GM12864 (cell line): ENCODE measurements at regions not wholly inside any gene's neighbourhood (a gene's known extent, or its start where the extent isn't known, plus 50 kb on each side); places are given as distances from the start of the nearest gene placed in this dataset.

Experiments
- DNase-seq: peaks from one replicate; pipeline ENCODE4 v3.0.0-alpha.2; 2011; ENCODE audit warnings: low read depth
- H3K4me3 ChIP-seq: 2 replicates; pipeline ENCODE4 v1.5.1; 2011; ENCODE audit warnings: mild to moderate bottlenecking, low read depth, low read length, control low read depth
- TF ChIP-seq, protein P1 (sequence below): IDR thresholded peaks from 2 replicates; pipeline ENCODE4 v1.5.1; 2011; ENCODE audit warnings: low read depth, mild to moderate bottlenecking, moderate library complexity, low read length, control low read depth, inconsistent platforms; ENCODE audit errors: missing control alignments

- H3K4me3 ChIP-seq: no peak overlapping the region
- no peak for DNase-seq
- TF ChIP-seq, protein P1, sequence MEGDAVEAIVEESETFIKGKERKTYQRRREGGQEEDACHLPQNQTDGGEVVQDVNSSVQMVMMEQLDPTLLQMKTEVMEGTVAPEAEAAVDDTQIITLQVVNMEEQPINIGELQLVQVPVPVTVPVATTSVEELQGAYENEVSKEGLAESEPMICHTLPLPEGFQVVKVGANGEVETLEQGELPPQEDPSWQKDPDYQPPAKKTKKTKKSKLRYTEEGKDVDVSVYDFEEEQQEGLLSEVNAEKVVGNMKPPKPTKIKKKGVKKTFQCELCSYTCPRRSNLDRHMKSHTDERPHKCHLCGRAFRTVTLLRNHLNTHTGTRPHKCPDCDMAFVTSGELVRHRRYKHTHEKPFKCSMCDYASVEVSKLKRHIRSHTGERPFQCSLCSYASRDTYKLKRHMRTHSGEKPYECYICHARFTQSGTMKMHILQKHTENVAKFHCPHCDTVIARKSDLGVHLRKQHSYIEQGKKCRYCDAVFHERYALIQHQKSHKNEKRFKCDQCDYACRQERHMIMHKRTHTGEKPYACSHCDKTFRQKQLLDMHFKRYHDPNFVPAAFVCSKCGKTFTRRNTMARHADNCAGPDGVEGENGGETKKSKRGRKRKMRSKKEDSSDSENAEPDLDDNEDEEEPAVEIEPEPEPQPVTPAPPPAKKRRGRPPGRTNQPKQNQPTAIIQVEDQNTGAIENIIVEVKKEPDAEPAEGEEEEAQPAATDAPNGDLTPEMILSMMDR: no peak
Measured at GRCh38 chr2:188189356-188189755, 102.3 kb upstream of the GULP1 start.

- TF ChIP-seq, protein P1: no peak
- DNase-seq: no peak
Measured at GRCh38 chr2:188193230-188193629, 98.4 kb upstream of the GULP1 start.

DNA sequence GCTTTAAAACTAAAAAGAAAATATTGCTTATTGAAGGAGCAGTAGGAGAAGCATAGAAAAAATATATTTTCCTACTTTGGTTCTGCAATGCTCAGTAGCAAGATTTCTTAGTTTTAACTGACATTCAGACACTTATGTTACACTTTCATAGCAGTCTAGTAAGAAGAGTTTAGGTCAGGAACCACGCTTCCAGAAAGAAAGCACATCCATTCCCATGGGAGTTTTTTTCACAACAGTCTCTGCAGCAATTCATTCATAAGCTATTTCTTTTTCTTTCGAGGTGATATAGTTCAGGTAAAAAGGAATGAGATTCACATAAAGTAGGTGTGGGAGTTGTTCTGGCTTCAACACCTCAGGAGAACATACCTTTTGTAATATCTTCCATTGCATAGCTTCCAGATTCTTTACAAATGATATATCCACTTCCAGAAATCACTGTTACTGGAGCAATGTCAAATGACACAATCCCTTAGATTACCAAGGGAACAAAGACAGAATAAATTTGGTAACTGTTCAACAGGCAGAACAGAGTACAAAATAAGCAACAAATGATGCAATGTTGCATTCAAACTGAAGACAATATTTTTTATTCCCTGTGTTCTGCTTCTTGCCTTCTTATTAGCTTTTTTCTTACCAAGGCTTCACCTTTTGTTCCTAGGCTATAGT is 95.2 kb upstream of the GULP1 start:
- TF ChIP-seq, protein P1: no peak
- no peak overlapping the region for H3K4me3 ChIP-seq
- no peak for DNase-seq

More at GRCh38 chr2:188193230-188193629, 98.4 kb upstream of the GULP1 start:
- no peak overlapping the region for H3K4me3 ChIP-seq

DNA sequence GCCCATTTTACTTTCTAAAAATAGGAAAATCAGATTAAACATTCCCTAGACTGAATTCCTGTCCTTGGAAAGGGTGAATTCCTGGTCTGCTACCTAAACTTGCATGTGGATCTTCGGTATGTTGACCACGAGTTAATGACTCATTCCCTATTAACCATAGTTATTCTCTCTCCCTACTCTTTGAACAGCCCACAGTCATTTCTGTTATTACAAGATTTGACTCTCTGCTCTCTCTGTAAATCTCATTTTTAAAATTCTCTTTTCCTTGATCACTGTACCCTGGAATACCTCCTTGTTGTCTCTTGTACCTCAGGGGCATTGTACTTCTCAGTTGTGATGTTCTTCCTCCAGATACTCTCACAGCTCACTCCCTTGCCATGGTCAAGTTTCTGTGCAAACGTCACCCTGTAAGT is 92.0 kb upstream of the GULP1 start:
- TF ChIP-seq, protein P1: no peak

GRCh38 chr2:188201639-188202038 is 90.0 kb upstream of the GULP1 start:
- TF ChIP-seq, protein P1: no peak
- H3K4me3 ChIP-seq: no peak overlapping the region
- no peak for DNase-seq

More for the DNA sequence above, 92.0 kb upstream of the GULP1 start:
- DNase-seq: no peak
- H3K4me3 ChIP-seq: no peak overlapping the region

GRCh38 chr2:188202777-188203176 is 88.9 kb upstream of the GULP1 start:
- no peak overlapping the region for H3K4me3 ChIP-seq
- TF ChIP-seq, protein P1: no peak
- DNase-seq: no peak

DNA sequence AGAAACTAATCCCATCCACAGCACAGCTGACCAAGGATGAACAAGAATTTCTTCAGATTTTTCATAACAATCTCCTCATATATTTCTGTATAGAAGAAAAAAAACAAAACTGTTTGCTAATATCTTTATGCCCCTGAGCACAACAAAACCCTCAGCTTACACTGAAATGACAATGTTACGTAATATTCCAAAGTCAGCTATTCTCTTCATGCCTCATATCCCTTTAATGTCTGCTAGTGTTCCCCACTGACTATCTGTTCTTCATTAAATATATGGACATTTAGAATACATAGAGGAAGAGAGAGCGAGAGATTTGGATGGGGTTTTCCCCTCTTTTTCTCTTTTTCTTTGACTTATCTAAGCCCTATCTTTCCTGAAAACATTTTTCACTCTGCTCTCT is 87.9 kb upstream of the GULP1 start:
- H3K4me3 ChIP-seq: no peak overlapping the region
- TF ChIP-seq, protein P1: no peak
- DNase-seq: no peak
